ELF-1 (cell line): ENCODE measurements at regions not wholly inside any gene's neighbourhood (a gene's known extent, or its start where the extent isn't known, plus 50 kb on each side); places are given as distances from the start of the nearest gene placed in this dataset.

Source experiments
- DNase-seq: peaks from one replicate; pipeline ENCODE4 v3.0.0-alpha.2; 2016; ENCODE audit warnings: low read depth, low spot score

GRCh38 chr7:159263430-159263829, 118.8 kb upstream of the VIPR2 start:
- no peak for DNase-seq

GRCh38 chr7:159253657-159254056, 109.0 kb upstream of the VIPR2 start:
- DNase-seq: no peak

GRCh38 chr7:159250471-159250870, 105.8 kb upstream of the VIPR2 start:
- no peak for DNase-seq

- no peak for DNase-seq
Observed at GRCh38 chr7:159249671-159250070, 105.0 kb upstream of the VIPR2 start.

- no peak for DNase-seq
Observed at GRCh38 chr7:159247910-159248309, 103.2 kb upstream of the VIPR2 start.

- no peak for DNase-seq
Observed at GRCh38 chr7:159246702-159247480, 102.2 kb upstream of the VIPR2 start.

- no peak for DNase-seq
Observed at GRCh38 chr7:159240962-159241361, 96.3 kb upstream of the VIPR2 start.

- no peak for DNase-seq
Observed at GRCh38 chr7:159239028-159239427, 94.4 kb upstream of the VIPR2 start.

- no peak for DNase-seq
Observed at GRCh38 chr7:159238541-159238940, 93.9 kb upstream of the VIPR2 start.

GRCh38 chr7:159237022-159237653, 92.5 kb upstream of the VIPR2 start:
- DNase-seq: no peak

- no peak for DNase-seq
Observed at GRCh38 chr7:159231017-159231416, 86.3 kb upstream of the VIPR2 start.

GRCh38 chr7:159229683-159230475, 85.2 kb upstream of the VIPR2 start:
- no peak for DNase-seq

- DNase-seq: no peak
Observed at GRCh38 chr7:159227433-159227832, 82.8 kb upstream of the VIPR2 start.

- DNase-seq: no peak
Observed at GRCh38 chr7:159226011-159226702, 81.5 kb upstream of the VIPR2 start.

- peak; percentile 3 for DNase-seq
Observed at GRCh38 chr7:159218607-159219006, 73.9 kb upstream of the VIPR2 start.

- no peak for DNase-seq
Observed at GRCh38 chr7:159218170-159218569, 73.5 kb upstream of the VIPR2 start.

GRCh38 chr7:159215076-159215475, 70.4 kb upstream of the VIPR2 start:
- DNase-seq: no peak

- DNase-seq: no peak
Observed at GRCh38 chr7:159213253-159213652, 68.6 kb upstream of the VIPR2 start.

- no peak for DNase-seq
Observed at GRCh38 chr7:159212226-159212625, 67.6 kb upstream of the VIPR2 start.

- DNase-seq: no peak
Observed at GRCh38 chr7:159211540-159212182, 67.0 kb upstream of the VIPR2 start.

- no peak for DNase-seq
Observed at GRCh38 chr7:159210581-159211235, 66.0 kb upstream of the VIPR2 start.
